ENCODE measurements at regions not wholly inside any gene's neighbourhood (a gene's known extent, or its start where the extent isn't known, plus 50 kb on each side); places are given as distances from the start of the nearest gene placed in this dataset.

DNA sequence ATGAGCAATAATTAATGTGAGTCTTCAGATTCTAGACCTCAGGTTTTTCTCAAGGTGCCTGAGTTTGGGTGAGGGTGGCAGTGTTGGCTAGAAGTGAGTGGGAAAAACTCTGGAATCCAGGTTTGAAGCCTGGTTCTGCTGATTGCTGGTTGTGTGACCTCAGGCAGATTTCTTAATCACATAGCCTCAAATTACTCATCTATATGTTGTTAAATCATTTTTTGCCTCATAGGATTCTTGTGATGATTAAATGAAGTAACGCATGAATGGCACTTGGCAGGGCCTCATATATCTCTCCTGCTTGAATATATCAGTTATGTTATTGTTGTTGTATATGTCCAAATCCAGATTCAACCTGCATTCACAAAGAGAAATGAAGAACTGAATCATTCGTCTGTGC is 60.5 kb downstream of the NR2F2 start:
- DNase-seq (ENCODE audit: low read depth in 2 of 2), result no peak

DNA sequence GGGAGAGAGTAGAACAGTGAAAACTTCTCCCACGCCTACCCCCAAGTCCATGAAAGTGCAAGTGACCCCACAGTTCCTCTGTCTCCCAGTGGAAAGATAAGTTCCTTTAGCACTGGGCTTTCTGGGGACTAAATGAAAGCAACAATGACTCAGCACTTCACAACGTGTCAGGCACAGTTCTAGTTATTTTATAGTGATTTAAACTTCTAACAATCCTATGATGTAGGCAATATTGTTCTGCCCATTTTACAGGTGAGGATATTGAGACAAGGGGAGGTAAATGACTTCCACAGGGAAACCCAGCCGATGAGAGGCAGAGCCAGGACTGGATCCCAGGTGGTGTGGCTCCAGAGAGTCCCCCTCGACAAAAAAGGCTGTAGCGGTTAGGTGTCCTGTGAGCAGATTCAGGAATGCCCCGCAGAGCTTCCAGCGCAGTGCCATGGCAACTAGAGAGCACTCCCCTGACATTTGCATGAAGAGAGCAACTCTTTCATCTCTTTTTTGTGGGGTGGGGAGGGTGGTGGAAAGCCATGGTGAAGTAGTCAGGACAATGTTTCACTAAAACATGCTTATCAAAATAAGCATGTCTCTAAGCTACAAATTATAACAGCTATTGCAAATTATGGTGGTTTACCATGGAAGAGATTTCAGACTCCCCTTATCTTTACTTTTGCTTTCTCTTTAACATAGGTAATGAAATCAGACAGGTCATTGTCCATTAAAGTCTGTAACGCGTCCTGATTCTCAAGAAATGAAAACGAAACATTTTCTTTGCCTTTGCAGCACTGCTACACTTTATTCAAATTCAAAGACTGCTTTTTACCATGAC is 62.1 kb downstream of the NR2F2 start:
- DNase-seq (ENCODE audit: low read depth in 2 of 2), result no peak

DNA sequence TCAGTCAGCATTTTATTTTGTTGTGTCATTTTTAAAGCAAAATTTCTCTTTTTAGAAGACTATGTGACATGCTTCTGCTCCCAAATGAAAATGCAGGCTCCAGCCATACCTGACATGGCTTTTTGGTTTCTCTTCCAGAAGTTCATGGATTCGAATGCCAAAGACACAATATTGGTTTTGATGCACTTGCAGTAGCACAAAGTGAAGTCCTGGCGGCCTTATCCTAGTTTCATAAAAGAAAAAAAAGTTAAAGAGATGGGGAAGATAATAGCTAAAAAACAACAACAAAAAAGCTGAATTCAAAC is 62.7 kb downstream of the NR2F2 start:
- DNase-seq (ENCODE audit: low read depth in 2 of 2), result no peak

DNA sequence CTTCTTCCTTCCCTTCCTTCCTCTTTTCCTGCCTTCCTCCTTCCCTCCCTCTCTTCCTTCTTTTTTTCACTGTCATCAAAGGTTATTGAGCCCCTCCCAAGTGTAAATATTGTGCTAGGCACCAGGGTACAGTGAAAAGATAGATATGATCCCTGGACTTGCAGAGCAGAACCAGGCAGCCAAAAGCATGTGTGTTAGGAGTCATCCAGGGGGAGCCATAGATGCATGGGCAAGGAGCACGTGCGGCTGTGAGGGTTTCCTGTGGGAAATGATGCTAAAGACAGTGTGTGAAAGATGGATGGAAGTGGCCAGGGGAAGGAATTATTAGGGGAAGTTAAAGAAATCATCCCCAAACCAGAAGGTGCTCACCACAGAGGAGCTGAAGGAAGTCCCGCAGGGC is 65.2 kb downstream of the NR2F2 start:
- DNase-seq (ENCODE audit: low read depth in 2 of 2), result no peak

GRCh38 chr15:96398776-96399175 is 68.3 kb downstream of the NR2F2 start:
- no peak for DNase-seq (ENCODE audit: low read depth in 2 of 2)

DNA sequence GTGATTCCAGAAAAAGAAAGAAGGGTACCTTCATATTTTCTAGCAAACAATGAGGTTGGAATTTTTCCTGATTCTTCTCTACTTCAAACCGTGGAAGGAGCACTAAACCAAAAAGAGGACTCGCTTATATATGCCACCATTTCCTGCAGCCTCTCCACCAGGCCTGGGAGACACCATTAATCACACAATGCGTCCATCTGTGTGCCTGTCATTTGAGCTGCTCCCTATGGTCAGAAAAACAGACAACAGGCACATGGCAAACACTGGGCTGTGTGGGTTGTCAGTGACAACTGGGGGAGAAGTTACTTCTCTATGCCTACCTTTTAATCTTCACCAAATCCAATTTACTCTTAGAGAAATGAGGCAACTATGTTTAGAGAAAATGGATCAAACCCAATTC is 71.9 kb downstream of the NR2F2 start:
- no peak for DNase-seq (ENCODE audit: low read depth in 2 of 2)

DNA sequence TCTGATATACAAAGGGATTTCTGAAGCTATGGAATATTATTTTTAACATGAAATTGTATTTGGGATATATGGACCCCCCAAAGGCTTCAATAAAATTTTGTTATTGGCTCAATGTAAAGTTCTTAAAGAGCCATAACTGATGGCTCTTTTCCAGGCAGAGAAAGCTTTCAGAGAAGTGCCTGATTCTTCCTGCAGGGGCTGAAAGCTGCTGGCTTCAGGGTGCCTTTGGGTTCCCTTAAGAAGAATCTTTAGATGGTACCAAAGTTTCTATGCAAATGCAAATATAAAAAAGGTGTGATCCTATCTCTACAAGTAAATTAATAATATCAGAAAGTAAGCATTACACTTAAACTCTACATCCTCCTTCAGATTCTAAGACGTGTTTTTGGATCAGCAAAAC is 72.6 kb downstream of the NR2F2 start:
- DNase-seq (ENCODE audit: low read depth in 2 of 2), result no peak

GRCh38 chr15:96403932-96404331 is 73.4 kb downstream of the NR2F2 start:
- DNase-seq (ENCODE audit: low read depth in 2 of 2), result no peak

DNA sequence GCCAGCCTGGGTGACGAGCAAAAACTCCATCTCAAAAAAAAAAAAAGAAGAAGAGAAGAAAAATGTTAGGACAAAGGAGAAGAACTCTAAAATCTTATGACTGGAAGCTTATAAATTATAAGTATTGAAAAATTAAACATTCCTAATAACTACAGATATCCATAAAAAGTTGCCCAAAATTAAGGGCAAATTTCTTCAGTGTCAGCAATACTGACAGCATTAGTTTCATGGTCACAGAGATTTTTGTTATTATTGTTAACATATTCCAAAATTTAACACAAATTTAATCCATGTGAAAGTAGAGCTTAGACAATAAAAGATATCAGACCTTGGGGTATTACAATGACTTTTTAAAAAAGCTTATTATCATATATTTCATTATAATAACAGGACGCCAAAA is 74.1 kb downstream of the NR2F2 start:
- DNase-seq (ENCODE audit: low read depth in 2 of 2), result no peak

DNA sequence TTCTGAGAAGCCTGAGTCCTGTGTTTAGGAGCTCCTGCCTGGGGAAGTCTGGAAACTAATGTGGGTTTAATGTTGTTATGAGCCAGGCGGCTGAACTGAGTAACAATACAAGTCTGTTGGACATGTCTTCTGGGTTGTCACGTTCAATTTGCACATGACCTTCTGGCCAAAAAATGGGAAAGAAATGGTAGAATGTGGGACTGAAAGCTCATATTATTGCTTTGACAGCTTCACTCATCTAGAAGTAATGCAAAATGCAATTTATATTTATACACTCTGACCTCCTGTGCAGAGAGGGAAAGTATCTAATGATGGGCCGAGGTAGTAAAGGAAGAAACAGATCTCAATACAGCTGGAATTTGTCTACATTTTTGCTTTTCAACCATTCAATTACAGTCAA is 75.8 kb downstream of the NR2F2 start:
- DNase-seq (ENCODE audit: low read depth in 2 of 2), result no peak

- DNase-seq (ENCODE audit: low read depth in 2 of 2), result no peak
Measured at GRCh38 chr15:96406701-96407100, 76.2 kb downstream of the NR2F2 start.

- DNase-seq (ENCODE audit: low read depth in 2 of 2), result no peak
Measured at GRCh38 chr15:96407482-96407881, 77.0 kb downstream of the NR2F2 start.

DNA sequence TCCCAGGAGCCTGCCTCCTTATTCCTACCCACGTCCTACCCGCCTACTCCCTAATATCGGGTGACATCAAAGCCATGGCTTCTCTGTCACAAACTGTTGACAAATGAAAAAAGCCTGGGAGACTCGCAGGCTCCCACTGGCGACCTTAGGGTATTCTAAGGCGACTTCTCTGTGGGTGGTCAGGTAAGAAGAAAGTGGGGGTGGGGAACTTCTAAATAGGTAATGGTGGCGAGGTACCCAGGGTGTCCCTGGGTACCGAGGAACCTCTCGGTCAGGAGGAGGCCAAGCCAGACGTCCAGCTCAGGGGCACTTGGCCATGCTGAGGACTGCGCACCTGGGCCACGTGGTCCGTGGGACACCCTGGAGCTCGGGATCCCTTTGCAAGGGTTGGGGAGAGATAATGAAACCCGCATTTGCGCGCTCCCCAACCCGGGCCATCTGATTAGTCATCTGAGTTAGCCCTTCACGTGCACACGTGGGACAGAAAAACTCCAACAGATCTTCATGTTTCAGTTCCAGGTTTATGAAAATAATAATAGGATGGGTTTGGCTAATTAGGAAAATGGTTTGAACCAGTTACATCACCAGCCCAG is 78.2 kb downstream of the NR2F2 start:
- DNase-seq (ENCODE audit: low read depth in 2 of 2), result no peak

GRCh38 chr15:96409215-96410138 is 79.0 kb downstream of the NR2F2 start:
- DNase-seq (ENCODE audit: low read depth in 2 of 2), result no peak

DNA sequence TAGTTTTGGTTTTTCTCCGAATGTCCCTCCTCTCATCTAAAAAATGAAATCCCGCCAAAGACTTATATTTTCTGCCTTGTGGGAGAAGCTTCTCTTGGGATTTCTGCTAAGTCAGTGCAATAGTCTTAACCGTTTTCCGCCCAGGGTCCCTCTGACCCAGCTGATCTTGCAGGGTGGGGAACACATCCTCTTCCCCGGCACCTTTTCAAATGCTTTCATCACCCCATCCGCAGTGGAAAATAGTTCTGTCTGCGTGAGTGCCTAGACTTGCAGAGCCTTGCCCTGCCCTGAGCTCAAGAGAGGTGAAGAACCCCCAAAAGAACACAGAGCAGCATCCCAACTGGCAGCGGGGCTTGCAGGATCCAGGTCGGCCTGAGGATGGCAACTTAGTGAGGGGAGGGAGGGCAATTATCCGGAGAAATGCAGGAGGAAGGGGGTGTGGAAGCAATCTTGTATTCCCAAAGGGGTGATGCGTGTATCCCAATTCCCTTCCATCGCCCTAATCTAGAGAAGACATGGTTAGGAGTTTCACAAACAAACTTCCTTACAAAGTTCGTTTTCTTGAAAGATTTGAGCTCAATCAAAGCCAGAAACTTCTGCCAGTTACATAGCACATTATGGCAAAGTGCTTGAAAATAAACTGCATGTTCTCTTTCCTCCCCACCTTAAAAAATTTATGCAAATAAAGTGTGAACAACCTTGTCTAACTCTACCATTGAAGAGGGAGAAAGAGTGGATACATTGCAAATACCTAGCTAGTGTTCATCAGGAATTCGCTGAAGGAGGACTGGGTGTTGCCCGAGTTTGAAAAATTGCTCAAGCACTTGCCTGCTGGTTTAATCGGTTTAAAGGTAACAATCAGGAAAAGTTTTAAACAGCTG is 79.9 kb downstream of the NR2F2 start:
- no peak for DNase-seq (ENCODE audit: low read depth in 2 of 2)

DNA sequence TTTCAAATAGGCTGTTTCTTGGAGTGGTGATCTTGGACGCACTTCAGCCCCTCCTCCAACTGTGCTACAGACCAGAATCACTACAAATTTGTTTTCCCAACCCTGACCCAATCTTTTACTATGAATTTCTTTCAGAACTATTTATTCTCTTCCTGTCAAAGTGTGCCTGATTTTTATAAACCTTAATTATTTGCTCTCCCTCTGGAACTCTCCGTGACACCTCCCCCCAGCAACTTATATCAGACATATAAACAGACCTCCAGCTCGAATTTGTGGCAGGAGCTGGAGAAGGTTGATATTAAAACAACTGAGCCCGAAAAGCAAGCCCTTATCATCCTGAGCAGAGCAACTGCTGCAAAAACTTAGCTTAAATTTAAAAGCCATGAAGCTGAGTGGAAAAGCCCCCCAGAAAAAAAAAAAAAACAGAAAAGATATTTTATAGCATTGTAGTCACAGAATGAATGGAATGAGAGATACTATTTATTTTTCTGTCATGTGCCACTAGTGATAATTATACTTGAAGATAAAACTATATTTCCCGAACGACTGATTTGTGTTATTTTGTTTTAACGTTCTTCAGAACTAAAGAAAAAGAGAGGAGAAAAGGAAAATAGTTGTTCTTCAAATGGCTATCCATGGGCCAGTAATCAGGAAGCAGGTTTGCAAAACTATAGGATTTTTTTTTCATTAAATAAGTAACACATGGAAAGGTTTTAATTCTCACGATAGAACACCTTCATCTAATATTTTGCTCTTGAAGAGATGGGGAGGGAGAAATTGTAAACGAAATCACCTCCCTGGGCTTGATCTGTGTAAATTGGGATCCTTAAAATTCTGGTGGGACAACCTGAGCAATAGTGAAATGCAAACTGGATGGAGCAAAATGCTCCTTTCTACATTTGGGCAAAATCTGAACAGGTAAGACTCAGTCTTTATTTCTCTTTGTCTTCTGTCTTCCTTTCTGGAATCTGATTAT is 80.8 kb downstream of the NR2F2 start:
- DNase-seq (ENCODE audit: low read depth in 2 of 2), result no peak

DNA sequence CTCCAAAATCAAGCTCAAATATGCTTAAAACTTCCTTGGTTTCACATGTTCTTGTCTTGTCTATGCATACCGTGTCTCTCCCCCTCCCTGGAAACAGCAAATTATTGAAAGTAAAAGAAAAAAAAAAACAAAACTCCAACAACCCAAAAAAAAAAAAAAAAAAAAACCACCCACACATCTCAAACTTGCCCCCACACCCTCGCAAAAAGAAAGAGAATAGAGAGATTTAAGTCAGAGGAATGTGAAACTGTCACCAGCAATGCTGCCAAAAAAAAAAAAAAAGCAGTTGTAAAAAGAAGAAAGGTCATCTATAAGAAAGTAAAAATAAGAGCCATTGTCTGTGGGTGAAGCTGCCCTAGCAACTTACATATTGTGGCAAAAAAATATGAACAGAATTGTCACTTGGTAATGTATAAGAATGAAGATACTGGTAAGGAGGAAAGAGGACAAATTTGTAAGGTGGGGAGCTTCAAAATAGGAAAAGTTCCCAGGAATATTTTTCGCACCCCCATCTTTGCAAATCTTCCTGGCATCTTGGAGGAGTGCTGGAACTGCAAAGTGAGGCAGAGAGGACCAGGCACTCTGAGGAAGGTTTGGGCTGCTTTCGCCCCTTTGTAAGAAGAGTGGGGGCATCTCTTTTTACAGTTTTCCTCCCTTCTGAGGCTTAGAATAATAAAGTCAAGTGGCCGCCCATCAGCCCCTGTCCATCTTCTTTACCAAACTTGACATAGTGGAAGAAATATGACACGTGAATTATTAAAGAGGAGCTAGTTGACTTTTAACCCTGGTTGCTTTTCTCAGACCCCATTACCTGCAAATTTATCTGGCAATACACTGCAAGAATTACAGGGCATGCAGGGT is 81.8 kb downstream of the NR2F2 start:
- DNase-seq (ENCODE audit: low read depth in 2 of 2), result no peak

- DNase-seq (ENCODE audit: low read depth in 2 of 2), result no peak
Measured at GRCh38 chr15:96412906-96413231, 82.4 kb downstream of the NR2F2 start.

GRCh38 chr15:96413657-96414056 is 83.2 kb downstream of the NR2F2 start:
- DNase-seq (ENCODE audit: low read depth in 2 of 2), result no peak

DNA sequence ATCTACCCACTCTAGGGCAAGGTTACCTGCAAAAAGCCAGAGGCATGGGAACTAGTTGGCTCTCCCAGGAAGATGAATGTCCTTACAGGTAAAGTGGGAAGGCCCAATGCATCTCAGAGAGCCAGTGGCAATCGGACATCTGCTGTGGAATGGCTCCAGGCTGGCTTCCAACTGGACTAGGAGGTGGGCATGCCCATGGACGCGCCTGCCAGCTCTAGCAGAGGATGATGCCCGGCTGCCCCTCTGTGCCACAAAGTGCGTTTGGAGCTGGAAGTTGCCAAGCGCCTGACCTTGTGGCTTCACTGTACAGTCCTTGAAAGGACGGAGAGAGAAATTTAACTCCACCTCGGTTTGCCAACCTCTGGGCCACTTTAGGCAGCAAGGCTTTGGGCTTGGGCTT is 84.4 kb downstream of the NR2F2 start:
- DNase-seq (ENCODE audit: low read depth in 2 of 2), result no peak

Data from fibroblast of skin of left quadriceps (primary cell).